LNCAP (cell line): ENCODE measurements at regions not wholly inside any gene's neighbourhood (a gene's known extent, or its start where the extent isn't known, plus 50 kb on each side); places are given as distances from the start of the nearest gene placed in this dataset.

Experiments used
- CTCF ChIP-seq: fragments of 450-650 bp; IDR thresholded peaks from 2 replicates; pipeline ENCODE4 v1.5.1; 2017; ENCODE audit warnings: mild to moderate bottlenecking

GRCh38 chr2:60380411-60380810, 173.0 kb downstream of the BCL11A start:
- no peak for TF ChIP-seq CTCF

- TF ChIP-seq CTCF: no peak
Observed at GRCh38 chr2:60379684-60380083, 173.8 kb downstream of the BCL11A start.

DNA sequence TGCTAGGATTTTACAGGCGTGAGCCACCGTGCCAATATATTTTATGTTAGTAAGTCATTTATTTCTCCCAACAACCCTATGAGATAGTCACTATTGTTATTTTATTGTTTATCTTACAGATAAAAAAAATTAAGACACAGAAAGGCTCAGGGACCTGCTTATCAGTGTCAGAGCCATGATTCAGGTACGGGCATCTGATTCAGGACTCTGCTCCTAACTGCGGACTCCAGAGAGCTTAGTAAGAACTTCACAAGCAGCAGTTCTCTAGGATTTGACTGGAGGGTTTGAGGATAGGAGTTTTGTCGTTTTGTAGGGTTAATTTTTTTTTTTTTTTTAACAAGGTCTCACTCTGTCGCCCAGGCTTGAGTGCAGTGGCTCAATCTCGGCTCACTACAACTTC, 174.2 kb downstream of the BCL11A start:
- TF ChIP-seq CTCF: no peak

DNA sequence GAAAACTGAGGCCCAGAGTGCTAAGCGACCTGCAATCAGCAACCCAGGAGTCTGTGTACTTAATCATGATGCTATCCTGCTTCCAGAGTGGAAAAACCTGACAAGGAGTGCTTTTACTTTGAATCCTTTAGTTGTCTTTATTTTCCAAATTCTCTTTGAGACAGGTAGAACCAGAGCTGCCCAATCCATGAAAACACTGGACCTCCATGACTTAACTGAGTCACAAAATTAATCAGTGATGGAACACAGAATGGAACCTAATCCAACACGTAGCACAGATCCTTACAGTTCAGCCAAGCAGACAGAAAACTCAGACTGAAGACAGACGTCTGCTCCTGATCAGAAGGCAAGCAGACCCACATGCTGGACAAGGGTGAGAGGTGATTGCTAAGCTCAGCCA, 175.6 kb downstream of the BCL11A start:
- TF ChIP-seq CTCF: no peak

DNA sequence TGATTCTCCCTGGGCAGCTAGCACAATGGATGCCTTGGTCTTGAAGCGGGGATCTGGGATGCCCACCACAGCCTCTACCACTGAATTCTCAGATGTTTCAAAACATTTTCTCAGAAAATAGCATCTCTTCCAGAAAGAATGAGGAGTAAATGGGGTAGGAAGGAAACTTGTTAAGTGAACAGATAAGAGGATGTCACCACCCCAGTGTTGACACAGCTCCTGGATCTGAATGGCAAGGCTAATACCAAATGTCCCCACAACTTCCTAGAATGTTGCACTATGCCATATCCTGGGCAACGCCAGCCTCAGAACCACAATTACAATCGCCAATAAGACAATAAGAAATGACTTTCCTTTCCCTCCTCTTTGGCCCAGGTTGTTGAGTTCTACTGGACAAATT, 177.2 kb downstream of the BCL11A start:
- no peak for TF ChIP-seq CTCF

DNA sequence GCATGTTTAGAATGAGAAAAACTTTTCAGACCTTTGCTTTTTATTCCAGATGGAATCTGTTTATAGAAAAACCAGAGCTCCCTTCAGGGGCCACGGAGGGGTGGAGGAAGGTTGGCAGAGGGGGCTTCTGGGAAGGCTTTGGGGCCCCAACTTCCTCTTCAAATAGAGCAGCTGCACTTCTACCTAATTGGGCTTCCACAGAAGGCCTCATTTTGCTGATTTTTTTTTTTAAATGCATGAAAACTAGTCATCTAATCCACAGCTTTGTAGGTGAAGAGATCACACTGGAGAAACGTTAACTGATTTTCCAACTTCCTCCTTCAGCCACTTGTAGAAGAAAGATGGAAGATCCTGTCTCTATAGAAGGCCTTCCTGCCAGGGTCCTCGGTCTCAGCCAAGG, 181.8 kb downstream of the BCL11A start:
- no peak for TF ChIP-seq CTCF

- TF ChIP-seq CTCF: no peak
Observed at GRCh38 chr2:60371219-60371618, 182.2 kb downstream of the BCL11A start.

GRCh38 chr2:60370814-60371213, 182.6 kb downstream of the BCL11A start:
- no peak for TF ChIP-seq CTCF
